Cardiac muscle cell (in vitro differentiated cells and primary cell): ENCODE measurements at regions not wholly inside any gene's neighbourhood (a gene's known extent, or its start where the extent isn't known, plus 50 kb on each side); places are given as distances from the start of the nearest gene placed in this dataset.
A peak's percentile ranks its signal among the peaks of the same experiment; 100 is the strongest.

ENCODE experiments used
- DNase-seq, 2 donors: peaks; one replicate each; pipeline versions ENCODE4 v3.0.0 to v3.0.0-alpha.2; 2010 to 2017; ENCODE audit warnings: low read depth in 1 of 2, low spot score in 1 of 2
- H3K27ac ChIP-seq: fragments of 200-600 bp; sonication (generic); 2 replicates; pipeline ENCODE4 v1.5.1; 2016
- H3K27me3 ChIP-seq: fragments of 200-600 bp; sonication (generic); 2 replicates; pipeline ENCODE4 v1.6.0; 2016; ENCODE audit warnings: control low read depth
- H3K36me3 ChIP-seq: fragments of 200-600 bp; sonication (generic); 2 replicates; pipeline ENCODE4 v1.5.1; 2016; ENCODE audit warnings: control low read depth
- H3K4me1 ChIP-seq: fragments of 200-600 bp; sonication (generic); 2 replicates; pipeline ENCODE4 v1.8.1; 2017; ENCODE audit warnings: low read depth, mild to moderate bottlenecking, mixed run types
- H3K4me3 ChIP-seq: fragments of 200-600 bp; sonication (generic); 2 replicates; pipeline ENCODE4 v1.5.1; 2016; ENCODE audit warnings: mild to moderate bottlenecking
- H3K9me3 ChIP-seq: fragments of 200-600 bp; sonication (generic); 2 replicates; pipeline ENCODE4 v1.5.1; 2017; ENCODE audit warnings: low read depth, mild to moderate bottlenecking, control low read depth
- CTCF ChIP-seq: IDR thresholded peaks from 2 replicates; pipeline ENCODE4 v1.5.1; 2012; ENCODE audit warnings: low read depth, mild to moderate bottlenecking, low read length

- Histone ChIP-seq H3K9me3 (no peaks in the 10 kb centered on the region), H3K36me3 (no peaks in the 10 kb centered on the region), H3K4me1 (no peaks in the 10 kb centered on the region), H3K27me3 (no peaks in the 10 kb centered on the region), H3K27ac (no peak overlapping the region), H3K4me3 (no peak overlapping the region)
- TF ChIP-seq CTCF: no peak
- peak in 1 of 2 donors; percentile 96 for DNase-seq
Measured at GRCh38 chr11:128210148-128210940, 377.0 kb downstream of the ETS1 start.

- Histone ChIP-seq H3K27me3 (no peaks in the 10 kb centered on the region), H3K4me1 (no peaks in the 10 kb centered on the region), H3K9me3 (no peaks in the 10 kb centered on the region), H3K36me3 (no peaks in the 10 kb centered on the region), H3K27ac (no peak overlapping the region), H3K4me3 (no peak overlapping the region)
- no peak for TF ChIP-seq CTCF
- DNase-seq: no peak
Measured at GRCh38 chr11:128209138-128209435, 378.3 kb downstream of the ETS1 start.

GRCh38 chr11:128208329-128209137 is 378.8 kb downstream of the ETS1 start:
- no peaks in the 10 kb centered on the region for H3K36me3 ChIP-seq
- H3K9me3 ChIP-seq: no peaks in the 10 kb centered on the region
- no peaks in the 10 kb centered on the region for H3K27me3 ChIP-seq
- no peak overlapping the region for H3K4me3 ChIP-seq
- TF ChIP-seq CTCF: no peak
- peak in 1 of 2 donors; percentile 98 for DNase-seq
- H3K4me1 ChIP-seq: no peaks in the 10 kb centered on the region
- H3K27ac ChIP-seq: no peak overlapping the region

GRCh38 chr11:128207861-128208321 is 379.5 kb downstream of the ETS1 start:
- peak in 1 of 2 donors; percentile 99 for DNase-seq
- Histone ChIP-seq H3K36me3 (no peaks in the 10 kb centered on the region), H3K27ac (no peak overlapping the region), H3K4me3 (no peak overlapping the region), H3K4me1 (no peaks in the 10 kb centered on the region), H3K9me3 (no peaks in the 10 kb centered on the region), H3K27me3 (no peaks in the 10 kb centered on the region)
- TF ChIP-seq CTCF: no peak

GRCh38 chr11:128206461-128206860 is 380.9 kb downstream of the ETS1 start:
- H3K36me3 ChIP-seq: no peaks in the 10 kb centered on the region
- no peak overlapping the region for H3K4me3 ChIP-seq
- no peak overlapping the region for H3K27ac ChIP-seq
- H3K9me3 ChIP-seq: no peaks in the 10 kb centered on the region
- no peak for TF ChIP-seq CTCF
- no peaks in the 10 kb centered on the region for H3K4me1 ChIP-seq
- H3K27me3 ChIP-seq: no peaks in the 10 kb centered on the region
- no peak for DNase-seq
